GM21825 (cell line): ENCODE measurements at regions not wholly inside any gene's neighbourhood (a gene's known extent, or its start where the extent isn't known, plus 50 kb on each side); places are given as distances from the start of the nearest gene placed in this dataset.
"Not testable (repeated sequence)": the region's sequence is repeated elsewhere in the genome, so short reads cannot be mapped to it uniquely, and the experiment has no call there.

Experiments used
- ATAC-seq: cut with Tn5 transposase; IDR thresholded peaks from one replicate; pipeline ENCODE4 v1.9.1; 2021; ENCODE audit warnings: mild to moderate bottlenecking, moderate library complexity; ENCODE audit not compliant: unreplicated experiment

DNA sequence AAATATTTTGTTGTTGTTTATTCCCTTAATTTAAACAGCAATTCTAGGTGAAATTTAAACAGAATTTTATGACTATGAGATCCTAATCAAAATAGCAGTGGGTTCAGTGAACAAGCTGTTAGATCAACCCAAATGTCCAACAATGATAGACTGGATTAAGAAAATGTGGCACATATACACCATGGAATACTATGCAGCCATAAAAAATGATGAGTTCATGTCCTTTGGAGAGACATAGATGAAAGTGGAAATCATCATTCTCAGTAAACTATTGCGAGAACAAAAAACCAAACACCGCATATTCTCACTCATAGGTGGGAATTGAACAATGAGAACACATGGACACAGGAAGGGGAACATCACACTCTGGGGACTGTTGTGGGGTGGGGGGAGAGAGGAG lies 407.3 kb upstream of the ADAMTSL1 start:
- ATAC-seq = not testable (repeated sequence)

DNA sequence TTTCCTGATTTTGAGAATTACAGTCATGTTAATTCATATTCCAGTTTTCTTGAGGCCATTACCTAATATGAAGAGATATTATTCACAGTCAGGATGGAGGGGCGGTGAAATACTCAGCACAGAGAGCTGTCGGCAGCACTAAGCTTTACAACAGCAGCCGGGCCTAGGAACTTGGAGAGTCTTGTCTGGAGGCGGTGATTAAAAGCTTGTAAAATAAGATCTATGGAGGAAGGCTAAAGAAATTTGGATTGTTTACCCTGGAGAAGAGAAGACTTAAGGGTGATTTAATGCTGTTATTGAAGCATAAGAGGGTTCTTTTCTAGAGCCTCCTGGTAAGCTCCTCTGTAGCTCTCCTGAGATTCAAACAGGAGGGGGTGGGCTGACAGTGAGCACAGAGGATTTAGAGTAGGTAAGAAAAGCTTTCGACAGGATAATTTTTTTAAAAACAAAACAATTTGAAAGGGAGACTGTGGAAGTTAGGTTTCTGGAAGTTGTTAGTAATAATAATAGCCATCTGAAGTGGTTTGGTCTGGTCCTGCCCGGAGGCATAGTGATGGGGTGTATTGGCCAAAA lies 406.3 kb upstream of the ADAMTSL1 start:
- ATAC-seq = no peak

DNA sequence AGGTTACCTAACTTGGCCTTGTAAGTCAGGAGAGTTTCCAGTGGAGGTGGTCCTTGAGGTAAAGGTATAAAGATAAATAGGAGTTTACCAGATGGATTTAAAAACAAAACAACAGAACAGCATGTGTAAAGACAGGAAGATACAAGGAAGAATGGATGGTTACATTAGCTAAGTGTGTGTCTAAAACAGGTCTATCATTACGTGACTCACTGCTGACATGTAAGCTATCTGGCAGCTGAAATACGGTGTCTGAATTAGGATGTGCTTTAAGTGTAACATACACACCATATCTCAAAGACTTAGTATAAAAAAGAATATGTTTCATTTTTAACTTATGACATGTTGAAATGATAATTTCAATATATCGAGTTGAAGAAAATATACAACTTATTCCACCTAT lies 405.1 kb upstream of the ADAMTSL1 start:
- no peak for ATAC-seq

- ATAC-seq = no peak
Measured at GRCh38 chr9:18071651-18072060, 402.3 kb upstream of the ADAMTSL1 start.

DNA sequence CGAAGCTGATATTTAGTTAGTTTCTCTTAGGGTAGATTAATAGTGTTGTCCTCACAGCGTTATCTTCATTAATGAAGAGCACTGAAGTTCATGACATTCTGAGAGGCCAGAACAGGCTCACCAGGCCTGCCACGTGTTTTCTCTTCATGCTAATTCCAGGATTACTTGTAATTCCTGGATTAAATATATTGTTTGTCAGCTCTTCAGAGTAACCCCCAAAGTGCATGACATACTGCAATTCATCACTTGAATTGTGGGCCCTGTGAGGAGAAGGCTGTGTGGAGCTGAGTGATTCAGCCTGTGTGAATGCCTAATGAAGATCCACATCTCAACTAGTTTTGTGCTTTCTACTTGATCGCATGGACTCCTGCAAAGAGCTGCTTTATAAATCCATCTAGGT lies 401.0 kb upstream of the ADAMTSL1 start:
- ATAC-seq = no peak

GRCh38 chr9:18074041-18074440 lies 399.9 kb upstream of the ADAMTSL1 start:
- ATAC-seq = no peak

- no peak for ATAC-seq
Measured at GRCh38 chr9:18075253-18075952, 398.6 kb upstream of the ADAMTSL1 start.

DNA sequence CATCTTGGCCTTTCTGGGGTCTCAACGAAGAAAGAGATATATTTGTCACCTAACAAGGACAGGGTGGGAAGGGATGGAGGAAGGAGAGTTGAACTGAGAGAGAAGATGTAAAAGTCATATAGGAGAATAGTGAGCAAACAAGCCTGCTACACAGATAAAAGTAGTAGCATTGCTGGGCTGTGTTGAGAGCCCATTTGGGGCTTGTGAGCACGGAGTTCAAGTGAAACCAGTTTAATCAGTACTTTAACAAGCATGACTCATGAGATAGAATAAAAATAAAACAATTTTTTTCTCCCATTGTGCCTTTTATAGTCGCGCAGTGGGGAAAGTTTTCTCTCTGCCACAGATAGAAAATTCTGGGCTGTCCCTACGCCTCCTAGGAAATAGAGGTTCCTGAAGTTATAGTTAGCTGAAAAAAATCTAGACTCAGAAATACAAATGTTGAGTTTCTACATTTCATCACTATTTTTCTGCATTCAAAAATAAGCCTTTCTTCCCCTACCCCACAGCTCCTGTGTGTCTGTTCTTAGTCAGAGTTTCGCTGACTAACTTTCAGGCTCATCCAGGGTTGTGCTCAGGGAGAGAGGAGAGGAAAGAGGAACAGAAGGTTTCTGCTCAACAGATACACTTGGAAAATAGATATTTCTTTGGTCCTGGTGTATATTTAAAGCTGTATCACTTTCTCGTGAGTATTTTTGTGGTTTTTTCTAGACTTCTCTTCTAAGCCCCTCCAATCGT lies 395.8 kb upstream of the ADAMTSL1 start:
- ATAC-seq = no peak

GRCh38 chr9:18092138-18092537 lies 381.8 kb upstream of the ADAMTSL1 start:
- ATAC-seq = no peak

DNA sequence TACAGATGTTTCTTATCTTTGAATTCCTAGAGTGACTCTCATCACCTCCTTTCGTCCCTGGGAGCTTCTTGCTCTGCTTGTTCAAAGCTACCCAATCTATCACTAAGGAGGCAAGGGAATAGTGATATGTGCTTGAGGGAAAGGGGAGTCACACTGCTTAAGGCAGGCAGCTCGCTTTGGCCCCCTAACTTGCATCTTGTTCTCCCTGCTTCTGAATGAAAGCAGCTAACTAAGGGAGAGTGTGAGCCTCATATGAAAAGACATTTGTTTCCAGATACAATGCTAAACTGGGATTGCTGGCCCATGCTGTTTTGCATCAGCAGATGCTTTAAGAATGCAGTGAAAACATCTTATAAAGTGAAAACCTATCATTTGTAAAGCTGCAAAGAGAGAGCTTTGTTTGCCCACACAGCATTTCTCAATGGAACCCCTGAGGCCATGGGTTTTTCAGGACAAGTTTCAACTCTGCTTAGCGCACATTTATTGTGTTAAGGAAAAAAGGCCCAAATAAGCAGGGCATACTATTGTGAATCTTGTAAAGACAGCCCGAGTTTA lies 367.9 kb upstream of the ADAMTSL1 start:
- no peak for ATAC-seq

DNA sequence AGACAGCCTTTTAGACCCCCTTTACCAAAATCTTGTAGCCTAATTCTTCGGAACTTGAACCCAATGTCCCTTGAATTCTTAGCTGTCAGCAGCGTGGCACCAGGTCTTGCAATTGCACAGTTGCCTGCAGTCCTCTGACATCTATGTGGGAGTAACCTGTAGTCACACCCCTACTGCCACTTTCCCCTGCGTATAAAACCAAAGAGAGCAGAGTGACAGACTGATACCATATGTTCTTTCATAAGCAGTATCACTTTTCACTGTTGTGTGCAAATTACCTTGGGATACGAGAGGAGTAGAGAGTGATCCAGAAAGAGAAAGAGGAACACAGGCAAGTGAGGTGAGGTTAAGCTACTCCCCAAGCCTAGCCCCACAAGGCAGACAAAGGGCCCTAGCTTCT lies 364.3 kb upstream of the ADAMTSL1 start:
- ATAC-seq = no peak

GRCh38 chr9:18111146-18111545 lies 362.8 kb upstream of the ADAMTSL1 start:
- no peak for ATAC-seq

DNA sequence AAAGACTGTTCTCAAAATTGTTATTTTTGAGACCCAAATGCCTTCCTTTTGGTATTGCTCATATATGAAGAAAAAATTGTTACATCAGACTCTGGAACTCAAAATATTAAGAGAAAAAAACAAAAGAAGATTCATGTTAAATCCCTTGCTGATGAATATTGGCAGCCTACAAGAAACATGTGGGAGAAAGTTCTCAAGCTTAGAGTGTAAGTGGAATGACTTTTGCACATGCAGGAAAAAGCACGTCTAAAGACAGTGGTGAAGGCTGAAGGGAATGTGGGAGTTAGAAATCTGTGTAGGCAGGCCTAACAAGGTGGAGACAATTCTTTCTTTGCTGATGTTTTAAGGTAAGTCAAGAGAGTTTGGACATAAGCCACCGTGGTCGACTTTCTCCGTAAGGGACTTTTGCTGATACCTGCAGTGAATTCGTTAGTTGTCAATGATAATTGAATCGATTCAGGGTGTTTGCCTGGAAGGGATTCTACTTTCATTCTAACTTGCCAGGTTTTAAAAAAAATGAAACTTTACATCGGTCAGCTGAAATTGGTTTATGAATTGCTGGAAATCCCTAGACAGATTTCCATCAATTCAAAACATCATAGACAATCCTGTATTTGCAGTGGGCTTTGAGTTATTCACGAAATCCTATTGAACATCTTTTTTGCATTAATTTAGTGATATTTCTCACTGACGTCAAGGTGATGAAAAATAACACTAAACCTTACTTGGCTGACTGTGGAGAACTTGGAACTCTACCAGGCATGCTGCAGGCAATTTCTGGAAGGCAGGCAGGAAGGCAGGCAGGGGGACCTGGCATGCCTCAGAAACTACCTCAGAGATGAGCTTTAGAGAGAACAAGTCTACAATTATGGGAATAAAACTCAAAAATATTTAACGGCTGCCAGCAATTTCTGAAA lies 359.1 kb upstream of the ADAMTSL1 start:
- no peak for ATAC-seq

DNA sequence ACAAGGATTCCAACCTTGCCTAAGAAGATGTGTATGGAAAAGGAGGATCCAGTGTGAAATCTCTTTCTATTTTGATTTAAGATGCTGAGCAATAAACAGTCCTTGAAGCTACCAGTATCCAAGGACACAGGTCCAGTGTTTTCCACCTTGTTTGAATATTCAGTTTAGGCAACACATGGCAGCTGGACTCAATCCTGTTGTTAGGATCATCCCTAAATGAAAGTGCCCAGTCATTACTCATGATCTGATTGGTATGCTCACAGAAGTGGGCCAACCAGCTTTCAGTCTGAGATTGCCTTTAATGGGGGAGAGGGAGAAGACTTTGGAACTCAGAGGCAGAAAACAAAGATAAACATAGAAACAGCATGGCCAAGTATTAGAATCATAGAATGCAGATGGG lies 355.7 kb upstream of the ADAMTSL1 start:
- no peak for ATAC-seq

DNA sequence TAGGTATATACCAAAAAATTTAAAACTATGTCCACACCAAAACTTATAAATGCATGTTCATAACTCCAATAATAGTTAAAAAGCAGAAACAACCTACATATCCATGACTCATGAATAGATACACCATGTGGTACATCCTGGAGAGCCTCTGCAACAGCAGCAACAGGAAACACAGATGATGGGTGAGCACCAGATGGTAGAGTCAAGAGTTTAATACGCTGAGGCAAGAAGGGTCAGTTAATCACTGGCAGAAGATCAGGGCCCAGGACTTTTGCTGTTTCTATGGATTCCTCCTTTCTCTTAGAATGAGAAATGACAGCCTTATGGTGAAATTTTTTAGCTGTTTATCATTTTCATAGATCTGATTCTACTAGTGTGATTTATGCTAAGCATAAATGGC lies 351.8 kb upstream of the ADAMTSL1 start:
- no peak for ATAC-seq

DNA sequence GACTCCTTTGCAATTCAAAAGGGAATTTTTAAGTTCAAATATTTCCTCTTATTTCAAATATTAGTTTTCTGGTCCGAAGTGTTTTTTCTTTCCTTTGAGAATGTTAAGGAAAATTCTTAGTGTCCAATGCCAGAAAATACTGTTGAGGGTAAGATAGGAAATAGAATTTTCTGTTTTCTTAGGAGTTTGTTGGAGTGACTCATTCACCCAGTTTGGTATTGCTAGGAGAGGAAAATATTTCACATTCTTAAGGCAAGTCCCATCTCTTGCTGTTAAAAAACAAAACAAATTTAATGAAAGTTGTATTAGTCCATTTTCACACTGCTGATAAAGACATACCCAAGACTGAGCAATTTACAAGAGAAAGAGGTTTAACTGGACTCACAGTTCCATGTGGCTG lies 349.2 kb upstream of the ADAMTSL1 start:
- no peak for ATAC-seq

DNA sequence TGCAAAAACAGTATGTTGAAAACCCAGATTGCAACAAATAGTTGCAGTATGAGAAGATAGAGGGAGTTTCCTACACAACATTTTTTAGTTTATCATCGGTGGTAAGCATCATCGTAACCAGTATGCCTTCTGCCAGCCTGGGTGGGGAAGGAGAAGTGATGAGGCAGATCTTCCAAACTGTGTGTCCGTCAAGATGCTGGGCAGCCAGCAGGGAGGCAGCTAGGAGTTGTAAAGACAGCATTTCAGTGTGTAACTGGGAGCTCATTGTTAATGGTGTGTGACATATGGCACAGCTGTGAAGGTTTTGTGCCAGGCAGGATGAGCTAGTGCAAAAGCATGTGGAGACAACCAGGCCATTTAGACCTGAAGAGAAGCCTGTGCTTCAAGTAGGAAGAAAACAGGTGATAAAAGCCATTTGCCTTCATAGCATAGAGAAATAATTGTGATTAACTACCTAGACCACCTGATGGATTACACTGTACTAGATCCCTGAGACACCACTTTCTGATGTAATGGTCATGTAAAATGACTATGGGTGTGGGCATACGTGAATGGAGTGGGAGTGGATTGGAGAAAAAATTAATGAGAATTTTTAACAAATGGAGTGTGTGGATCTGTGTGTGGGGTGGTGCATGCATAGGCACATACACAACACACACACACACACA lies 347.0 kb upstream of the ADAMTSL1 start:
- ATAC-seq = no peak

- no peak for ATAC-seq
Measured at GRCh38 chr9:18127499-18127875, 346.5 kb upstream of the ADAMTSL1 start.

GRCh38 chr9:18129809-18130334 lies 344.1 kb upstream of the ADAMTSL1 start:
- no peak for ATAC-seq

GRCh38 chr9:18136354-18136994 lies 337.5 kb upstream of the ADAMTSL1 start:
- ATAC-seq = no peak
